Endodermal cell (in vitro differentiated cells): ENCODE measurements at regions not wholly inside any gene's neighbourhood (a gene's known extent, or its start where the extent isn't known, plus 50 kb on each side); places are given as distances from the start of the nearest gene placed in this dataset.

Experiments used
- DNase-seq: peaks from one replicate; pipeline ENCODE4 v3.0.0-alpha.2; 2017
- H3K27ac ChIP-seq: 2 replicates; pipeline ENCODE4 v1.5.1; 2013; ENCODE audit warnings: mild to moderate bottlenecking, low read depth, low read length, moderate library complexity
- H3K27me3 ChIP-seq: 2 replicates; pipeline ENCODE4 v1.6.1; 2013; ENCODE audit warnings: mild to moderate bottlenecking, low read length, moderate library complexity; ENCODE audit not compliant: insufficient read depth, control insufficient read depth, poor library complexity, severe bottlenecking
- H3K36me3 ChIP-seq: 2 replicates; pipeline ENCODE4 v1.7.0; 2013; ENCODE audit warnings: mild to moderate bottlenecking, low read length, moderate library complexity; ENCODE audit not compliant: control insufficient read depth, insufficient read depth
- H3K4me1 ChIP-seq: one replicate; pipeline ENCODE4 v1.7.0; 2013; ENCODE audit warnings: low read length; ENCODE audit not compliant: control insufficient read depth, insufficient read depth
- H3K4me3 ChIP-seq: 2 replicates; pipeline ENCODE4 v1.5.1; 2013; ENCODE audit warnings: mild to moderate bottlenecking, low read length, moderate library complexity
- H3K9ac ChIP-seq: 2 replicates; pipeline ENCODE4 v1.6.1; 2013; ENCODE audit warnings: mild to moderate bottlenecking, low read length, moderate library complexity; ENCODE audit not compliant: poor library complexity, severe bottlenecking; ENCODE audit errors: extremely low read depth
- H3K9me3 ChIP-seq: 2 replicates; pipeline ENCODE4 v1.6.1; 2013; ENCODE audit warnings: mild to moderate bottlenecking, low read length, moderate library complexity; ENCODE audit not compliant: control insufficient read depth
- H3K27ac Mint-ChIP-seq: 2 replicates; pipeline ENCODE4 v1.8.0; 2020; ENCODE audit warnings: mixed read lengths
- H3K27me3 Mint-ChIP-seq: 2 replicates; pipeline ENCODE4 v1.8.0; 2021; ENCODE audit warnings: mild to moderate bottlenecking, mixed read lengths; ENCODE audit not compliant: insufficient read depth
- H3K36me3 Mint-ChIP-seq: 2 replicates; pipeline ENCODE4 v1.8.0; 2020; ENCODE audit warnings: low read depth, mixed read lengths
- H3K4me1 Mint-ChIP-seq: 2 replicates; pipeline ENCODE4 v1.8.0; 2020; ENCODE audit warnings: mixed read lengths
- H3K4me3 Mint-ChIP-seq: 2 replicates; pipeline ENCODE4 v1.8.0; 2020; ENCODE audit warnings: mild to moderate bottlenecking, moderate library complexity, mixed read lengths
- H3K9me3 Mint-ChIP-seq: 2 replicates; pipeline ENCODE4 v1.8.0; 2020; ENCODE audit warnings: mild to moderate bottlenecking, mixed read lengths
- CTCF ChIP-seq: fragments of 200-600 bp; sonication (generic); conservative IDR thresholded peaks from 2 replicates; pipeline ENCODE4 v1.5.0; 2021; ENCODE audit warnings: antibody characterized with exemption, mild to moderate bottlenecking
- WGBS, 2 experiments: methylation state at CpG; one replicate each; pipeline versions ENCODE4 v1.1.5 to v1.1.7; 2013; ENCODE audit warnings: missing lambda C conversion rate in 2 of 2, mixed read lengths in 1 of 2; ENCODE audit not compliant: insufficient coverage in 1 of 2, insufficient read length in 1 of 2; 5-methylcytosine and 5-hydroxymethylcytosine counted together

- Histone ChIP-seq H3K4me1 (no peaks in the 10 kb centered on the region), H3K27ac (no peak overlapping the region), H3K9me3 (no peaks in the 10 kb centered on the region), H3K27me3 (no peaks in the 10 kb centered on the region), H3K4me3 (no peak overlapping the region), H3K36me3 (no peaks in the 10 kb centered on the region), H3K9ac (no peak overlapping the region)
- H3K27ac Mint-ChIP-seq = no peak overlapping the region
- no peaks in the 10 kb centered on the region for H3K36me3 Mint-ChIP-seq
- no peaks in the 10 kb centered on the region for H3K9me3 Mint-ChIP-seq
- DNase-seq = no peak
- TF ChIP-seq CTCF = no peak
- no peak overlapping the region for H3K4me3 Mint-ChIP-seq
- WGBS, 2 experiments = 94 to 99% methylated on average over 6 to 8 of the region's 8 CpGs
- H3K27me3 Mint-ChIP-seq = no peaks in the 10 kb centered on the region
- peaks cover 21% of the 10 kb centered on the region for H3K4me1 Mint-ChIP-seq
Observed at GRCh38 chr13:40233731-40234195, 432.7 kb downstream of the FOXO1 start.

GRCh38 chr13:40235160-40235796, 431.2 kb downstream of the FOXO1 start:
- peaks cover 17% of the 10 kb centered on the region for H3K4me1 Mint-ChIP-seq
- no peak for DNase-seq
- H3K36me3 ChIP-seq = no peaks in the 10 kb centered on the region
- H3K36me3 Mint-ChIP-seq = no peaks in the 10 kb centered on the region
- H3K27me3 Mint-ChIP-seq = no peaks in the 10 kb centered on the region
- H3K9me3 ChIP-seq = no peaks in the 10 kb centered on the region
- no peak overlapping the region for H3K27ac ChIP-seq
- H3K9me3 Mint-ChIP-seq = no peaks in the 10 kb centered on the region
- H3K4me1 ChIP-seq = no peaks in the 10 kb centered on the region
- H3K27ac Mint-ChIP-seq = no peak overlapping the region
- WGBS, 2 experiments = 94% methylated on average over 6 of the region's 6 CpGs
- H3K9ac ChIP-seq = no peak overlapping the region
- H3K4me3 Mint-ChIP-seq = no peak overlapping the region
- TF ChIP-seq CTCF = no peak
- H3K27me3 ChIP-seq = no peaks in the 10 kb centered on the region
- H3K4me3 ChIP-seq = no peak overlapping the region

GRCh38 chr13:40236566-40237168, 429.8 kb downstream of the FOXO1 start:
- no peak for DNase-seq
- Mint-ChIP-seq H3K27me3 (no peaks in the 10 kb centered on the region), H3K36me3 (no peaks in the 10 kb centered on the region), H3K27ac (no peak overlapping the region), H3K4me3 (no peak overlapping the region), H3K4me1 (peaks cover 11% of the 10 kb centered on the region), H3K9me3 (no peaks in the 10 kb centered on the region)
- Histone ChIP-seq H3K4me3 (no peak overlapping the region), H3K27me3 (no peaks in the 10 kb centered on the region), H3K36me3 (no peaks in the 10 kb centered on the region), H3K4me1 (no peaks in the 10 kb centered on the region), H3K9ac (no peak overlapping the region), H3K9me3 (no peaks in the 10 kb centered on the region), H3K27ac (no peak overlapping the region)
- no peak for TF ChIP-seq CTCF
- 82 to 88% methylated on average over 5 to 11 of the region's 12 CpGs for WGBS, 2 experiments
